Gastrocnemius medialis (tissue), 4 donors: ENCODE measurements at regions not wholly inside any gene's neighbourhood (a gene's known extent, or its start where the extent isn't known, plus 50 kb on each side); places are given as distances from the start of the nearest gene placed in this dataset.

Experiments
- ATAC-seq, 2 donors: fragments of 150-250 bp; one replicate each; pipeline ENCODE4 v1.9.1; 2016
- DNase-seq, 2 donors: peaks; one replicate each; pipeline ENCODE4 v3.0.0-alpha.2; 2019
- H3K27ac ChIP-seq, 4 donors: fragments of 200-600 bp; sonication (generic); 1 replicate in 1 of 4; 2 replicates in 3 of 4; pipeline ENCODE4 v1.5.1; 2016 to 2018; ENCODE audit warnings: mild to moderate bottlenecking in 2 of 4, moderate library complexity in 1 of 4
- H3K27me3 ChIP-seq, 3 donors: fragments of 200-600 bp; sonication (generic) in 2 of 3; 1 replicate in 1 of 3; 2 replicates in 2 of 3; pipeline versions ENCODE4 v1.5.1 to v1.6.0; 2016 to 2019; ENCODE audit warnings: mild to moderate bottlenecking in 1 of 3, moderate library complexity in 1 of 3
- H3K36me3 ChIP-seq, 2 donors: fragments of 200-600 bp; sonication (generic) in 1 of 2; one replicate each; pipeline ENCODE4 v1.5.1; 2017 to 2018
- H3K4me1 ChIP-seq, 2 donors: fragments of 200-600 bp; sonication (generic) in 1 of 2; one replicate each; pipeline ENCODE4 v1.5.1; 2016 to 2017; ENCODE audit warnings: mild to moderate bottlenecking in 2 of 2
- H3K4me3 ChIP-seq, 4 donors: fragments of 200-600 bp; sonication (generic) in 3 of 4; 1 replicate in 1 of 4; 2 replicates in 3 of 4; pipeline ENCODE4 v1.5.1; 2016 to 2019; ENCODE audit warnings: mild to moderate bottlenecking in 2 of 4
- H3K9me3 ChIP-seq, 3 donors: fragments of 200-600 bp; sonication (generic) in 2 of 3; 1 replicate in 1 of 3; 2 replicates in 2 of 3; pipeline ENCODE4 v1.5.1; 2016 to 2019
- POLR2A ChIP-seq, 2 donors: fragments of 450-650 bp; IDR thresholded peaks; one replicate each; pipeline ENCODE4 v1.6.1; 2017; ENCODE audit warnings: antibody characterized with exemption in 2 of 2, mild to moderate bottlenecking in 2 of 2, moderate library complexity in 2 of 2
- in situ Hi-C, 4 donors: fragments of 200-750 bp; cut with MboI; loops; one replicate each; pipeline versions ENCODE4 v1.15.0 to v1.8.0; 2017; ENCODE audit warnings: low sequenced_read_pairs in 4 of 4
- intact Hi-C: fragments of 100-400 bp; cut with DNase I; formaldehyde crosslinking; loops from one replicate; pipeline ENCODE4 v1.15.1; 2023; ENCODE audit warnings: low total_unique reads
- TF ChIP-seq, protein P1 (sequence below), 5 experiments: fragments of 450-650 bp in 3 of 5; fragments of 200-600 bp in 2 of 5; sonication (generic) in 2 of 5; IDR thresholded peaks in 4 of 5; conservative IDR thresholded peaks in 1 of 5; 1 replicate in 4 of 5; 2 replicates in 1 of 5; pipeline ENCODE4 v1.5.1; 2016 to 2019; ENCODE audit warnings: antibody characterized with exemption in 5 of 5, mild to moderate bottlenecking in 3 of 5, moderate library complexity in 3 of 5

DNA sequence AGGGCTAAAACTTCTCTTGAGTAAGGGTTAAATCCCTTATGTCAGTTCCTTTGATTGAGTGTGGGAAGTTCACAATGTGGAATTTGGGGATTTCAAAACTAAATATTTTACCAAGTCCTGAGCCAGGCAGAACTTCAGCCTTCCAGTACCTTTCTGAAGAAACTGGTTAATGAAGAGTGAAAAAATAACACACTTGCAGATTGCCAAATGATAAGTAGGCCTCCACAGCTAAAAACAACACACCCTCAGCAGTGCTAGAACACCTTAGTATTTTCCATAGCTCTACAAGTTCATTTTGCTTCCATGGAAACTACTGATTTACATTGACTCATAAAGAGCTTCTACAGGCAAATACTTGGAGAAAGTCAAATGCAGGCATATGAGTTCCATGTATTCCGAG lies 326.8 kb downstream of the ZNF674 start:
- no peaks in the 10 kb centered on the region for H3K9me3 ChIP-seq
- in situ Hi-C loops = no loop called here
- H3K27ac ChIP-seq = no peak overlapping the region
- H3K4me3 ChIP-seq = no peak overlapping the region
- H3K4me1 ChIP-seq = no peaks in the 10 kb centered on the region
- ATAC-seq (no peak), DNase-seq (no peak)
- intact Hi-C loops = no loop called here
- H3K27me3 ChIP-seq = peaks cover 0 to 3% (median 0%) of the 10 kb centered on the region in 3 donors
- no peaks in the 10 kb centered on the region for H3K36me3 ChIP-seq
- TF ChIP-seq, protein P1, sequence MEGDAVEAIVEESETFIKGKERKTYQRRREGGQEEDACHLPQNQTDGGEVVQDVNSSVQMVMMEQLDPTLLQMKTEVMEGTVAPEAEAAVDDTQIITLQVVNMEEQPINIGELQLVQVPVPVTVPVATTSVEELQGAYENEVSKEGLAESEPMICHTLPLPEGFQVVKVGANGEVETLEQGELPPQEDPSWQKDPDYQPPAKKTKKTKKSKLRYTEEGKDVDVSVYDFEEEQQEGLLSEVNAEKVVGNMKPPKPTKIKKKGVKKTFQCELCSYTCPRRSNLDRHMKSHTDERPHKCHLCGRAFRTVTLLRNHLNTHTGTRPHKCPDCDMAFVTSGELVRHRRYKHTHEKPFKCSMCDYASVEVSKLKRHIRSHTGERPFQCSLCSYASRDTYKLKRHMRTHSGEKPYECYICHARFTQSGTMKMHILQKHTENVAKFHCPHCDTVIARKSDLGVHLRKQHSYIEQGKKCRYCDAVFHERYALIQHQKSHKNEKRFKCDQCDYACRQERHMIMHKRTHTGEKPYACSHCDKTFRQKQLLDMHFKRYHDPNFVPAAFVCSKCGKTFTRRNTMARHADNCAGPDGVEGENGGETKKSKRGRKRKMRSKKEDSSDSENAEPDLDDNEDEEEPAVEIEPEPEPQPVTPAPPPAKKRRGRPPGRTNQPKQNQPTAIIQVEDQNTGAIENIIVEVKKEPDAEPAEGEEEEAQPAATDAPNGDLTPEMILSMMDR (IDR thresholded peaks at IDR 0.05 in 4 of 5, conservative IDR thresholded peaks at IDR 0.05 in 1 of 5) = no peak

DNA sequence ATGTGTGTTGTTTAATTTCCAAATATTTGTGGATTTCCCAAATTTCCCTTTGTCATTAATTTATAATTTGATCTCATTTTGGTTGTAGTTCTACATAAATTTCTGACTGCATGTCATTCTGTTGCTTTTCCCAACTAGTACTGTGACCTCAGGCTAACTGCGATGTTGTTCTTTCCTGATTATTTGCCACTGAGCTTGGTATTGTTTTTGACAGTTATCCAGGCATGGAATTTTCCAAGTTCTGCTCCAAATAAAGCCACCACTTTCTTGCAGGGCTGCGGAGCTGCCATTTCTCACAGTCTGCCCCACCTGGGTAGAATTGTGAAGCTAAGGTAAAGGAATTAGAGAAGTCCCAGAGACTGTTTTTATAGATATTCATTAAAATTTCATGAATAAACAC lies 328.8 kb downstream of the ZNF674 start:
- Histone ChIP-seq H3K4me1 (no peaks in the 10 kb centered on the region), H3K9me3 (no peaks in the 10 kb centered on the region), H3K4me3 (no peak overlapping the region), H3K27me3 (peaks cover 0 to 3% (median 0%) of the 10 kb centered on the region in 3 donors), H3K27ac (no peak overlapping the region), H3K36me3 (no peaks in the 10 kb centered on the region)
- no peak for DNase-seq
- intact Hi-C loops = no loop called here
- in situ Hi-C loops = no loop called here
- no peak for ATAC-seq
- no peak for TF ChIP-seq POLR2A (IDR thresholded peaks at IDR 0.05)
- TF ChIP-seq, protein P1 (IDR thresholded peaks at IDR 0.05 in 4 of 5, conservative IDR thresholded peaks at IDR 0.05 in 1 of 5) = no peak

DNA sequence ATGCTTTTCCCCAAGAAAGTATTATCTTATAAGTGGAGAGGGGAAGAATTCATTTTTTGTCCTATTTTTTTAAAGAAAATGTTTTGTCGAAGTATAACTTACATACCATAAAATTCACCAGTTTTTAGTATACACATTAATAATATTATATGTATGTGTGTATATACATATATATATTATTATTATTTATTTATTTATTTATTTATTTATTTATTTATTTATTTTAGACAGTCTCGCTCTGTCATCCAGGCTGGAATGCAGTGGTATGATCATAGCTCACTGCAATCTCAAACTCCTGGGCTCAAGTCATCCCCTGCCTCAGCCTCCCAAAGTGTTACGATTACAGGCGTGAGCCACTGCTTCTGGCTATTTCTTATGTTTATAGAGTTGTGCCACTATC lies 334.1 kb downstream of the ZNF674 start:
- no peak for TF ChIP-seq POLR2A (IDR thresholded peaks at IDR 0.05)
- TF ChIP-seq, protein P1 (IDR thresholded peaks at IDR 0.05 in 4 of 5, conservative IDR thresholded peaks at IDR 0.05 in 1 of 5) = no peak
- in situ Hi-C loops = no loop called here
- DNase-seq (no peak), ATAC-seq (no peak)
- Histone ChIP-seq H3K36me3 (no peaks in the 10 kb centered on the region), H3K27me3 (no peaks in the 10 kb centered on the region), H3K27ac (no peak overlapping the region), H3K9me3 (no peaks in the 10 kb centered on the region), H3K4me1 (no peaks in the 10 kb centered on the region), H3K4me3 (no peak overlapping the region)
- intact Hi-C loops = no loop called here

DNA sequence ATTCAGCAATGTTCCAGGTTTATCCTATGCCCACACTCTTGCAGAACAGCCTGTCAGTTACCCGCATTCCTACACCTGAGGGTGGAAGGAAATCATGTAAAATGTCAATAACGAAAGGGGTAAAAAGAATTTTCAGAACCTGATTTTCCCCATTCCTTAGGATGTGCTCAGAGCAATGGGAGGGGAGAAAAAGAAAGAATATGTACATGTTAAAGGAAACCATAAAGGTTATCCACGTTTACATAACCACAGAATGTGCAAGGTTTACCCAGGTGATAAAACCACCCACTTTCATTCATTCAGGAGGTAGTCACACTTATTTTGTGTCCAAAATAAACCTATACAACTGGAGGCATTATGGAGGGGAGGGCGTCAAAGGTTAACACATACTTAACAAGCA lies 335.5 kb downstream of the ZNF674 start:
- in situ Hi-C loops = no loop called here
- no peak overlapping the region for H3K4me3 ChIP-seq
- ATAC-seq (no peak), DNase-seq (no peak)
- H3K27me3 ChIP-seq = no peaks in the 10 kb centered on the region
- H3K9me3 ChIP-seq = no peaks in the 10 kb centered on the region
- no peak overlapping the region for H3K27ac ChIP-seq
- H3K4me1 ChIP-seq = no peaks in the 10 kb centered on the region
- intact Hi-C loops = no loop called here
- H3K36me3 ChIP-seq = no peaks in the 10 kb centered on the region
- TF ChIP-seq POLR2A (IDR thresholded peaks at IDR 0.05) = no peak
- TF ChIP-seq, protein P1 (IDR thresholded peaks at IDR 0.05 in 4 of 5, conservative IDR thresholded peaks at IDR 0.05 in 1 of 5) = no peak

DNA sequence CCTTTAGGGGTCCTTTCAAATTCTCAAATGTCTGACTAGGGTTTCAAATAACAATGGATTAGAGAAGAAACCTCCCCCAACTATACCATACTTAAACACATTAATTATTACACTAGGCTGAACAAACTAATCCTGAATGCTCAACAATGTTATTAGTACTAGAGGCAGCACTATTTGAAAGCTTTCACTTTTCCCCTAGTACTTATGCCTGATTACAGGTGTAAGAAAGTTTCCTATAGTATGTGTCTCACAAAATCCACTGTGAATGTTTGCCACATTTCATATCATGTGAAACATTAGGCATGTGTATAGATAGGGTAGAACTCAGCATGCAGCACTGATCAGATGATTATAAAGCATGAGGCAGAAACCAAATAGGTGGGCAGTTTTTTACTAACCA lies 336.2 kb downstream of the ZNF674 start:
- Histone ChIP-seq H3K27ac (no peak overlapping the region), H3K36me3 (no peaks in the 10 kb centered on the region), H3K4me3 (no peak overlapping the region), H3K4me1 (no peaks in the 10 kb centered on the region), H3K9me3 (no peaks in the 10 kb centered on the region), H3K27me3 (no peaks in the 10 kb centered on the region)
- ATAC-seq = no peak
- intact Hi-C loops (no loop called here), in situ Hi-C loops (no loop called here)
- DNase-seq = no peak
- TF ChIP-seq, protein P1 (IDR thresholded peaks at IDR 0.05 in 4 of 5, conservative IDR thresholded peaks at IDR 0.05 in 1 of 5) = no peak
- TF ChIP-seq POLR2A (IDR thresholded peaks at IDR 0.05) = no peak
